ENCODE measurements at regions not wholly inside any gene's neighbourhood (a gene's known extent, or its start where the extent isn't known, plus 50 kb on each side); places are given as distances from the start of the nearest gene placed in this dataset.

DNA sequence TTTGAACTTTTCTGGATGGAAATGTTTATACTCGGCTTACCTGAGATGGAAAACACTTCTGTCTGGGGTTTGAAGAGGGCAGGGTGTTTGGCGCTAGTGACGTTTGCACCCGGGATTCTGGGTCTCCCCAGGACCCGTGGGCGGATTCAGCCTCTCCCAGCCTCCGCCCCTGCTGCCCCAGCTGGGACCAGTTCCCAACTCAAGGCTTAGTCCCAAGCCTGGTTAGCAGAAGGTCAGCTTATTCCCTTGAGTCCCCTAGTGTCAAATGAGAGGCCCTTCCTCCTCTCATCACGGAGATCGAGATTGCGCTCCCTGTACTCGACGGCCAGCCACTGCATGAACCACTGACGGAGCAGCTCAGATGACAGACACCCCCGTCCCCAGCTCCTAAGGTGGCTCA is 123.2 kb downstream of the RTP5 start:
- Histone ChIP-seq H4K20me1 (ENCODE audit: low read depth, low read length) (no peaks in the 10 kb centered on the region), H3K9me3 (ENCODE audit: insufficient read depth, low read length) (no peaks in the 10 kb centered on the region), H3K4me2 (ENCODE audit: low read depth, low read length, poor library complexity, severe bottlenecking) (no peak overlapping the region), H3K27me3 (ENCODE audit: low read length) (no peaks in the 10 kb centered on the region), H3F3A (ENCODE audit: insufficient read depth) (no peaks in the 10 kb centered on the region), H3K36me3 (ENCODE audit: low read length) (no peaks in the 10 kb centered on the region), H3K4me3 (ENCODE audit: insufficient read depth, low read length, poor library complexity, severe bottlenecking) (no peak overlapping the region), H3K9ac (ENCODE audit: low read length) (no peak overlapping the region), H3K27ac (ENCODE audit: low read depth, low read length) (no peak overlapping the region), H2AFZ (ENCODE audit: low read depth, low read length, severe bottlenecking) (no peak overlapping the region), H3K9me2 (replicated peaks; ENCODE audit: insufficient read depth, low read length) (no peaks in the 10 kb centered on the region), H3K79me2 (ENCODE audit: insufficient read depth, low read length) (no peaks in the 10 kb centered on the region)
- TF ChIP-seq EZH2phosphoT487 (conservative IDR thresholded peaks at IDR 0.05; ENCODE audit: low read length): no peak
- TF ChIP-seq, protein P1, sequence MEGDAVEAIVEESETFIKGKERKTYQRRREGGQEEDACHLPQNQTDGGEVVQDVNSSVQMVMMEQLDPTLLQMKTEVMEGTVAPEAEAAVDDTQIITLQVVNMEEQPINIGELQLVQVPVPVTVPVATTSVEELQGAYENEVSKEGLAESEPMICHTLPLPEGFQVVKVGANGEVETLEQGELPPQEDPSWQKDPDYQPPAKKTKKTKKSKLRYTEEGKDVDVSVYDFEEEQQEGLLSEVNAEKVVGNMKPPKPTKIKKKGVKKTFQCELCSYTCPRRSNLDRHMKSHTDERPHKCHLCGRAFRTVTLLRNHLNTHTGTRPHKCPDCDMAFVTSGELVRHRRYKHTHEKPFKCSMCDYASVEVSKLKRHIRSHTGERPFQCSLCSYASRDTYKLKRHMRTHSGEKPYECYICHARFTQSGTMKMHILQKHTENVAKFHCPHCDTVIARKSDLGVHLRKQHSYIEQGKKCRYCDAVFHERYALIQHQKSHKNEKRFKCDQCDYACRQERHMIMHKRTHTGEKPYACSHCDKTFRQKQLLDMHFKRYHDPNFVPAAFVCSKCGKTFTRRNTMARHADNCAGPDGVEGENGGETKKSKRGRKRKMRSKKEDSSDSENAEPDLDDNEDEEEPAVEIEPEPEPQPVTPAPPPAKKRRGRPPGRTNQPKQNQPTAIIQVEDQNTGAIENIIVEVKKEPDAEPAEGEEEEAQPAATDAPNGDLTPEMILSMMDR (IDR thresholded peaks at IDR 0.05; ENCODE audit: insufficient read depth, low read length, poor library complexity, severe bottlenecking): no peak

DNA sequence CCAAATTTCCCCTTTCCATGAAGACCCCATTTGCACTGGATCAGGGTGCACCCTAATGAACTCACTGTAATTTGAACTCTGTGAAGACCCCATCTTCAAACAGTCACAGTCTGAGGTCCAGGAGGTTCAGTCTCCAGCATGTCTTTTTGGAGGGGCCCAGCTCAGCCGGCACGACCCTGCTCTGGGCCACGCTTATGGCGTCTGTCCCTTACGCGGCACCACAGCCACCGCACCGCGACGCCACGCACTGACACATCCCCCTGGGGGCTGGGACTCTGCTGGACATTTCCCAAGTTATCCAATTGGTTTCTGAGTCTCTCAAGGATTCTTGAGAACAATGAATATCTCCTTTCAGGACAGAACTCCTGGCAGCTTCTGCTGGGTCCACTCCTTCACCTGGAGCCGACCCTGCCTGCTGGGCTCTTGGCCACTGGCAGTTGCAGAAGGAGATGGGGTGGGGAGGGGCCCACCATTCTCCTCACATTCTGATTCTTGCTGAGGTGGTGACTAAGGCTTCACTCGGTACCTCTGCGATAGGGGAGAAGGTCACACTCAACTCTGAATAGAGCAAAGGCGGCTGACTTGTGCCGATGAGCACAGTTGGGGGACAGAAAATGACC is 124.0 kb downstream of the RTP5 start:
- no peak overlapping the region for H3K4me3 ChIP-seq (ENCODE audit: insufficient read depth, low read length, poor library complexity, severe bottlenecking)
- H3K4me2 ChIP-seq (ENCODE audit: low read depth, low read length, poor library complexity, severe bottlenecking): no peak overlapping the region
- H2AFZ ChIP-seq (ENCODE audit: low read depth, low read length, severe bottlenecking): no peak overlapping the region
- H3K27me3 ChIP-seq (ENCODE audit: low read length): no peaks in the 10 kb centered on the region
- H3K79me2 ChIP-seq (ENCODE audit: insufficient read depth, low read length): no peaks in the 10 kb centered on the region
- no peaks in the 10 kb centered on the region for H4K20me1 ChIP-seq (ENCODE audit: low read depth, low read length)
- no peak overlapping the region for H3K9ac ChIP-seq (ENCODE audit: low read length)
- no peak for TF ChIP-seq EZH2phosphoT487 (conservative IDR thresholded peaks at IDR 0.05; ENCODE audit: low read length)
- TF ChIP-seq, protein P1 (IDR thresholded peaks at IDR 0.05; ENCODE audit: insufficient read depth, low read length, poor library complexity, severe bottlenecking): no peak
- H3K9me3 ChIP-seq (ENCODE audit: insufficient read depth, low read length): no peaks in the 10 kb centered on the region
- no peak overlapping the region for H3K27ac ChIP-seq (ENCODE audit: low read depth, low read length)
- no peaks in the 10 kb centered on the region for H3F3A ChIP-seq (ENCODE audit: insufficient read depth)
- H3K36me3 ChIP-seq (ENCODE audit: low read length): no peaks in the 10 kb centered on the region
- no peaks in the 10 kb centered on the region for H3K9me2 ChIP-seq (replicated peaks; ENCODE audit: insufficient read depth, low read length)

DNA sequence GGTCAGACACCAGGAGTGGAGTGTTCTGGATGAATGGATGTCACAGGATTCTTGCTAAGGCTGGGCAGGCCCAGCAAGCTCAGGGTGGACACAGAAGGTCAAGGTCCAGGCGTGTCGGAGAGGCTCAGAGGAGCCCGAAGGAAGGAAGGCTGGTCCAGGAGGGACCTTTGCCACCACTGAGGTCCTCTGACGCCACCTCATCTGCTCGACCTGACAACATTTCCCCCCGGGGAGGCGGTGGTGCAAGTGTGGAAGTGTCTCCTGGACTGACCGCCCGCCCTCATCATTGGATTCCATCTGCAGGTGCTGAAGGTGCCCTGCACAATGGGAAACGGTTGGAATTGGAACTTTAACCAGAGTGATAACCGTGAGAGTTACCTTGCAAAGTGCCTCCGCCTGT is 124.6 kb downstream of the RTP5 start:
- H3K9ac ChIP-seq (ENCODE audit: low read length): no peak overlapping the region
- no peak for TF ChIP-seq EZH2phosphoT487 (conservative IDR thresholded peaks at IDR 0.05; ENCODE audit: low read length)
- TF ChIP-seq, protein P1 (IDR thresholded peaks at IDR 0.05; ENCODE audit: insufficient read depth, low read length, poor library complexity, severe bottlenecking): no peak
- H3K27ac ChIP-seq (ENCODE audit: low read depth, low read length): no peak overlapping the region
- H3K27me3 ChIP-seq (ENCODE audit: low read length): no peaks in the 10 kb centered on the region
- no peak overlapping the region for H2AFZ ChIP-seq (ENCODE audit: low read depth, low read length, severe bottlenecking)
- H3K4me2 ChIP-seq (ENCODE audit: low read depth, low read length, poor library complexity, severe bottlenecking): no peak overlapping the region
- H3K4me3 ChIP-seq (ENCODE audit: insufficient read depth, low read length, poor library complexity, severe bottlenecking): no peak overlapping the region
- no peaks in the 10 kb centered on the region for H3F3A ChIP-seq (ENCODE audit: insufficient read depth)
- H3K9me2 ChIP-seq (replicated peaks; ENCODE audit: insufficient read depth, low read length): no peaks in the 10 kb centered on the region
- H3K79me2 ChIP-seq (ENCODE audit: insufficient read depth, low read length): no peaks in the 10 kb centered on the region
- H3K36me3 ChIP-seq (ENCODE audit: low read length): no peaks in the 10 kb centered on the region
- H3K9me3 ChIP-seq (ENCODE audit: insufficient read depth, low read length): no peaks in the 10 kb centered on the region
- no peaks in the 10 kb centered on the region for H4K20me1 ChIP-seq (ENCODE audit: low read depth, low read length)

All from SU-DHL-6 (cell line).